ENCODE measurements at regions not wholly inside any gene's neighbourhood (a gene's known extent, or its start where the extent isn't known, plus 50 kb on each side); places are given as distances from the start of the nearest gene placed in this dataset.
"Not testable (repeated sequence)": the region's sequence is repeated elsewhere in the genome, so short reads cannot be mapped to it uniquely, and the experiment has no call there.

GRCh38 chr17:68674029-68674925 lies 73.1 kb upstream of the FAM20A start:
- no peak for ATAC-seq (ENCODE audit: insufficient number of reproducible peaks, low FRiP score, low read depth)
- Histone ChIP-seq H3K4me1 (ENCODE audit: control insufficient read depth in 1 of 2, low read depth in 2 of 2) (no peaks in the 10 kb centered on the region), H3K4me3 (no peak overlapping the region), H3K27me3 (replicated peaks; ENCODE audit: insufficient read depth) (no peaks in the 10 kb centered on the region), H3K36me3 (no peaks in the 10 kb centered on the region), H3K27ac (no peak overlapping the region), H3K9me3 (no peaks in the 10 kb centered on the region)
- no peak for DNase-seq (ENCODE audit: low spot score)
- no peak for TF ChIP-seq CTCF (IDR thresholded peaks at IDR 0.05)

- Histone ChIP-seq H3K36me3 (no peaks in the 10 kb centered on the region), H3K27ac (no peak overlapping the region), H3K4me3 (no peak overlapping the region), H3K9me3 (no peaks in the 10 kb centered on the region), H3K27me3 (replicated peaks; ENCODE audit: insufficient read depth) (no peaks in the 10 kb centered on the region), H3K4me1 (ENCODE audit: control insufficient read depth in 1 of 2, low read depth in 2 of 2) (no peaks in the 10 kb centered on the region)
- ATAC-seq (ENCODE audit: insufficient number of reproducible peaks, low FRiP score, low read depth) = no peak
- TF ChIP-seq CTCF (IDR thresholded peaks at IDR 0.05) = no peak
- DNase-seq (ENCODE audit: low spot score) = no peak
These were observed 70.0 kb upstream of the FAM20A start for GRCh38 chr17:68670967-68671693.

- not testable (repeated sequence) for DNase-seq (ENCODE audit: low spot score); H3K27me3 ChIP-seq (replicated peaks; ENCODE audit: insufficient read depth); H3K27ac ChIP-seq; H3K4me3 ChIP-seq; H3K4me1 ChIP-seq (ENCODE audit: control insufficient read depth in 1 of 2, low read depth in 2 of 2); ATAC-seq (ENCODE audit: insufficient number of reproducible peaks, low FRiP score, low read depth); H3K9me3 ChIP-seq; H3K36me3 ChIP-seq
These were observed 65.3 kb upstream of the FAM20A start for GRCh38 chr17:68666438-68666837.

- no peaks in the 10 kb centered on the region for H3K9me3 ChIP-seq
These were observed 64.2 kb upstream of the FAM20A start for GRCh38 chr17:68665373-68665772.

GRCh38 chr17:68662479-68662878 lies 61.3 kb upstream of the FAM20A start:
- TF ChIP-seq CTCF (IDR thresholded peaks at IDR 0.05) = no peak
- Histone ChIP-seq H3K27ac (no peak overlapping the region), H3K4me1 (ENCODE audit: control insufficient read depth in 1 of 2, low read depth in 2 of 2) (peaks cover 0 to under 1% of the 10 kb centered on the region in 2 donors)

More at GRCh38 chr17:68665373-68665772, 64.2 kb upstream of the FAM20A start:
- no peak for TF ChIP-seq CTCF (IDR thresholded peaks at IDR 0.05)
- H3K27ac ChIP-seq = no peak overlapping the region
- no peaks in the 10 kb centered on the region for H3K27me3 ChIP-seq (replicated peaks; ENCODE audit: insufficient read depth)
- H3K4me1 ChIP-seq (ENCODE audit: control insufficient read depth in 1 of 2, low read depth in 2 of 2) = no peaks in the 10 kb centered on the region
- no peak for ATAC-seq (ENCODE audit: insufficient number of reproducible peaks, low FRiP score, low read depth)
- no peak overlapping the region for H3K4me3 ChIP-seq
- no peaks in the 10 kb centered on the region for H3K36me3 ChIP-seq
- no peak for DNase-seq (ENCODE audit: low spot score)

More at GRCh38 chr17:68662479-68662878, 61.3 kb upstream of the FAM20A start:
- no peak overlapping the region for H3K4me3 ChIP-seq
- H3K9me3 ChIP-seq = no peaks in the 10 kb centered on the region
- no peak for ATAC-seq (ENCODE audit: insufficient number of reproducible peaks, low FRiP score, low read depth)
- H3K27me3 ChIP-seq (replicated peaks; ENCODE audit: insufficient read depth) = no peaks in the 10 kb centered on the region
- H3K36me3 ChIP-seq = no peaks in the 10 kb centered on the region
- DNase-seq (ENCODE audit: low spot score) = no peak

Measured in thoracic aorta (tissue), 2 donors.